Glutamatergic neuron (in vitro differentiated cells): ENCODE measurements at regions not wholly inside any gene's neighbourhood (a gene's known extent, or its start where the extent isn't known, plus 50 kb on each side); places are given as distances from the start of the nearest gene placed in this dataset.

Experiments
- DNase-seq: peaks from one replicate; pipeline ENCODE4 v3.0.0; 2022
- H3K27ac Mint-ChIP-seq: one replicate; pipeline ENCODE4 v1.8.0; 2020; ENCODE audit warnings: mild to moderate bottlenecking, mixed read lengths, inconsistent platforms; ENCODE audit not compliant: unreplicated experiment
- H3K27me3 Mint-ChIP-seq: one replicate; pipeline ENCODE4 v1.8.0; 2020; ENCODE audit warnings: mild to moderate bottlenecking, moderate library complexity, mixed read lengths, inconsistent platforms; ENCODE audit not compliant: unreplicated experiment
- H3K36me3 Mint-ChIP-seq: one replicate; pipeline ENCODE4 v1.8.0; 2020; ENCODE audit warnings: mild to moderate bottlenecking, mixed read lengths, inconsistent platforms; ENCODE audit not compliant: unreplicated experiment
- H3K4me1 Mint-ChIP-seq: one replicate; pipeline ENCODE4 v1.8.0; 2020; ENCODE audit warnings: mild to moderate bottlenecking, low read depth, mixed read lengths, inconsistent platforms; ENCODE audit not compliant: unreplicated experiment
- H3K4me3 Mint-ChIP-seq: one replicate; pipeline ENCODE4 v1.8.0; 2020; ENCODE audit warnings: mild to moderate bottlenecking, mixed read lengths, inconsistent platforms; ENCODE audit not compliant: unreplicated experiment
- H3K9me3 Mint-ChIP-seq: one replicate; pipeline ENCODE4 v1.8.0; 2020; ENCODE audit warnings: mild to moderate bottlenecking, moderate library complexity, mixed read lengths, inconsistent platforms; ENCODE audit not compliant: unreplicated experiment
- CTCF ChIP-seq: fragments of 200-600 bp; sonication (generic); IDR thresholded peaks from one replicate; pipeline ENCODE4 v1.5.0; 2021; ENCODE audit not compliant: partially characterized antibody, unreplicated experiment

GRCh38 chr11:119928047-119928446, 199.0 kb upstream of the NECTIN1 start:
- Mint-ChIP-seq H3K4me3 (no peak overlapping the region), H3K27ac (no peak overlapping the region), H3K4me1 (peaks cover 11% of the 10 kb centered on the region), H3K9me3 (peaks cover 8% of the 10 kb centered on the region), H3K27me3 (peaks cover 5% of the 10 kb centered on the region), H3K36me3 (no peaks in the 10 kb centered on the region)
- no peak for TF ChIP-seq CTCF
- DNase-seq: no peak

GRCh38 chr11:119924017-119924416, 195.0 kb upstream of the NECTIN1 start:
- Mint-ChIP-seq H3K27ac (no peak overlapping the region), H3K36me3 (no peaks in the 10 kb centered on the region), H3K27me3 (peaks cover 11% of the 10 kb centered on the region), H3K4me1 (peaks cover 20% of the 10 kb centered on the region), H3K9me3 (peaks cover 7% of the 10 kb centered on the region), H3K4me3 (no peak overlapping the region)
- no peak for DNase-seq
- no peak for TF ChIP-seq CTCF

GRCh38 chr11:119921571-119921970, 192.6 kb upstream of the NECTIN1 start:
- Mint-ChIP-seq H3K4me1 (peaks cover 20% of the 10 kb centered on the region), H3K9me3 (peaks cover 7% of the 10 kb centered on the region), H3K27me3 (peaks cover 11% of the 10 kb centered on the region), H3K36me3 (no peaks in the 10 kb centered on the region), H3K4me3 (no peak overlapping the region), H3K27ac (no peak overlapping the region)
- no peak for DNase-seq
- no peak for TF ChIP-seq CTCF

- Mint-ChIP-seq H3K27ac (no peak overlapping the region), H3K4me3 (no peak overlapping the region), H3K9me3 (peaks cover 7% of the 10 kb centered on the region), H3K36me3 (no peaks in the 10 kb centered on the region), H3K4me1 (peaks cover 20% of the 10 kb centered on the region), H3K27me3 (peaks cover 11% of the 10 kb centered on the region)
- no peak for DNase-seq
- no peak for TF ChIP-seq CTCF
Observed at GRCh38 chr11:119920666-119921387, 191.8 kb upstream of the NECTIN1 start.

GRCh38 chr11:119919656-119920055, 190.7 kb upstream of the NECTIN1 start:
- DNase-seq: peak; percentile 55
- peaks cover 6% of the 10 kb centered on the region for H3K36me3 Mint-ChIP-seq
- peak overlapping the region; percentile 20 for H3K27ac Mint-ChIP-seq
- H3K27me3 Mint-ChIP-seq: peaks cover 10% of the 10 kb centered on the region
- H3K9me3 Mint-ChIP-seq: peaks cover 7% of the 10 kb centered on the region
- no peak for TF ChIP-seq CTCF
- H3K4me1 Mint-ChIP-seq: peaks cover 11% of the 10 kb centered on the region
- H3K4me3 Mint-ChIP-seq: peak overlapping the region; percentile 6
